ENCODE measurements at regions not wholly inside any gene's neighbourhood (a gene's known extent, or its start where the extent isn't known, plus 50 kb on each side); places are given as distances from the start of the nearest gene placed in this dataset.
"Not testable (repeated sequence)": the region's sequence is repeated elsewhere in the genome, so short reads cannot be mapped to it uniquely, and the experiment has no call there.

DNA sequence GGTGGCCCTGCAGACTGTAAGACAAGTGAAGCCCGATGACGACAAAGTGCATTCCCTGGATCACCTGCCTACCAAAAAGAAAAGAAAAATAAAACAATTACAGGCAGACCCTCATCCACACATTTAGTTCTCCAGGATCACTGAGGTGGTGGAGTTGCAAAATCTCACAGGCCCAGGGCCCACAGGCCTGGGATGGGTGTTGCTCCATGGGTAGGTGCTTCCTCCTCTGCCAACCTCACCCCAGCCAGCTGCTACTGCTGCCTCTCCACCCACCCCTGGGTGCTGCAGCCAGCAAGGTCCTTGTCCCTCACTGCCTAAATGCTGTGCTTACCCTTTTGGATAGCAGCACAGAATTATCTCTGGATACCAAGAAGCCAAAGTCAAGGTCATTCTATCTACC lies 146.4 kb upstream of the GALNT2 start:
- no peak for DNase-seq (ENCODE audit: low spot score)

DNA sequence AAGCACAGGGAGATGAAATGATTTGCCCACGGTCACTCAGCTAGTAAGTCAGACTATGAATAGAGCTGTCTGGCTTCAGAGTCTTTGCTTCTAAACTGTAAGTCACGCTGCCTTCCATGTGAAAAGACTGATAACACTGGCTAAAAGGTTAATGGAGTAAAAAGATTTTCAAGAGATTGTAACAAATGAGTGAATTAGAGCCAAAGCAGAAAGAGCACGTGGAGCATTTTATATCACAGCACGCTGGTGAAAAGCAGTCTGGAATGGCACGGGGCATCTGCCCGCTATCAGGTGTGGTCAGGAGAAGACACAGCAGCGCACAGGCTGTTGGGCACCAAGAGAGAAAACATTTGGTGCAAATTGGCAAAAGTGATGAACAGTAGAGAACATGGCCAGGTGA lies 144.8 kb upstream of the GALNT2 start:
- no peak for DNase-seq (ENCODE audit: low spot score)

DNA sequence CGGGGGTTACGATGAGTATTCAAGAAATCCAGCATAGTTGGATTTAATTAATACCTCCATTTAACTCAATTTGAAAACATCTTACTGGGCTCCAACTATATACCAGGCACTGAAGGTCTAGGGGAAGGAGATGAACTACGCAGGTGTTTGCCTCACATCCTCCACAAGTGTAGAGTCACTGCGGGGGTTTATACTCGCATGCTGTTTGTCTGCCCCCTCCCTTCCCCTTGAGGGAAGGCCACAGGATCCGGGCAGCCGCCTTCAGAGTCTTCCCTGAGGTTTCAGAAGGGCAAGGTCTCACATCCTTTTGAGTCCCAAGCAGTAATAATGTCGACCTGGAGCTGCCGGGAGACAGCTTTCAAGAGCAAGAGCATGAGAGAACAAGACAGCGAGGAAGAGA lies 142.4 kb upstream of the GALNT2 start:
- DNase-seq (ENCODE audit: low spot score) = no peak

DNA sequence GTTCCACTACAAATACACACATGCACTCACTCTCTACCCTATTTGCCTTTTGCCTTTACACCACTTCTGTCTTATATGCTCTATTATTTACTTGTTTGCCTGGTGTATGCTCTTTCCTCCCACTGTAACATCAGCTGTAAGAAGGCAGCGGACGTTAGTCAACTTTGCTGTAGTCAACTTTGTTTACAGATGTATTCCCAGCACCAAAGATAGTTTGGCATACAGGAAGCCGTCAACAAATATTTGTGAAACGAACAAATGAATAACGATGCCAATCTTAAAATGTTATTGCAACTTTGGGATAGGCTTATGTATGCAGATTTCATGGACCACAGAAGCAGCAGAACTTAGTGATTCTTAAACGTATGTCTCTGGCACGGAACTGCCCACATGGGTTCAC lies 138.3 kb upstream of the GALNT2 start:
- no peak for DNase-seq (ENCODE audit: low spot score)

DNA sequence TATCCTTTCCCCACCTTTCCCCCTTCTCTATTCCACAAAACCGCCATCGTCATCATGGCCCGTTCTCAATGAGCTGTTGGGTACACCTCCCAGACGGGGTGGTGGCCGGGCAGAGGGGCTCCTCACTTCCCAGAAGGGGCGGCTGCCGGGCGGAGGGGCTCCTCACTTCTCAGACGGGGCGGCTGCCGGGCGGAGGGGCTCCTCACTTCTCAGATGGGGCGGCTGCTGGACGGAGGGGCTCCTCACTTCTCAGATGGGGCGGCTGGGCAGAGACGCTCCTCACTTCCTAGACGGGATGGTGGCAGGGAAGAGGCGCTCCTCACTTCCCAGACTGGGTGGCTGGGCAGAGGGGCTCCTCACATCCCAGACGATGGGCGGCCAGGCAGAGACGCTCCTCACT lies 135.3 kb upstream of the GALNT2 start:
- DNase-seq (ENCODE audit: low spot score) = not testable (repeated sequence)

DNA sequence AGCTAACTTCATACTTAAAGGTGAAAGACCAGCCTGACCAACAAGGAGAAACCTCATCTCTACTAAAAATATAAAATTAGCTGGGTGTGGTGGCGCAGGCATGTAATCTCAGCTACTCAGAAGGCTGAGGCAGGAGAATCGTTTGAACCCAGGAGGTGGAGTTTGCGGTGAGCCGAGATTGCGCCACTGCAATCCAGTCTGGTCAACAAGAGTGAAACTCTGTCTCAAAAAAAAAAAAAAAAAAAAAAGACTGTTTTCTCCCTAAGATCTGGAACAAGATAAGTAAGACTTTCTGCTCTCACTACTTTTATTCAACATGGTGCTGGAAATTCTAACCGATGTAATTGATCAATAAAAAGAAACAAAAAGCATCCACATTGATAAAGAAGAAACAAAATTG lies 131.9 kb upstream of the GALNT2 start:
- DNase-seq (ENCODE audit: low spot score) = not testable (repeated sequence)

DNA sequence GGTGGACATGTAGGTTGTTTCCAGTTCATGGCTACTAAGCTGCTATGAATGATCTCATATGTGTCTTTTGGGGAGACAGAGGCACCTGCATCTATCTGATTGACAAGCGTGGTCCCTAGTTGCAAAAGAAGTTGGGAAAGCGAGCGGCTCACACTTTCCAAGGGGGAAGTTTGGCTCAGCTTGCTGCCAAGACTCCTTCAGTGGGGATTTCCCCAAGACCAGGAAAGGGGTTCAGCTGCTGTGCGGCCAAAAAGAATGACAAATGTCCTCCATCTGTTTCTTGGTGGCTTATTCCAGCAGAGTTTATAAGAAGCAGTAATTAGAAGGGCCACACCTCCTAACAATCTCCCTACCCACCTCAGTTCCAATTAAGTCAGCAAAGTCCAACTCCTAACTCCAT lies 128.5 kb upstream of the GALNT2 start:
- DNase-seq (ENCODE audit: low spot score) = no peak

DNA sequence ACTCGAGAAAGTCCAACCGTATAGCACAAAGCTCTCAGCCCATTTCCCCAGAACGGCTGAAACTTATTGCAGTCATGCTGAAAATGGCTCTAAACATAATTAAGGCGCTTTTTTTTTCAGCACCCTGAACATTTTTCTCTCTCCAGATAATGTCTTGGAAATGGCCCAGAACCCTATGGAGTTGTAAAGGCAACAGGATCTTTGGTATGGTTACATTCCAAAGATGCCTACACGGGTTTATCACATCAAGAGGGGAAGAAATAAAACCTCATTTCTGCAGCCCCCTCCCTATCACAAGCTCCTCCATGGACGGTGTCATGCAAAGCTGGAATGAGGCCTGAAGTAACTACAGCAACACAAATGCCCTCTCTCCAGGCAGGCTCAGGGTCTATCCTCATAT lies 126.4 kb upstream of the GALNT2 start:
- DNase-seq (ENCODE audit: low spot score) = no peak

DNA sequence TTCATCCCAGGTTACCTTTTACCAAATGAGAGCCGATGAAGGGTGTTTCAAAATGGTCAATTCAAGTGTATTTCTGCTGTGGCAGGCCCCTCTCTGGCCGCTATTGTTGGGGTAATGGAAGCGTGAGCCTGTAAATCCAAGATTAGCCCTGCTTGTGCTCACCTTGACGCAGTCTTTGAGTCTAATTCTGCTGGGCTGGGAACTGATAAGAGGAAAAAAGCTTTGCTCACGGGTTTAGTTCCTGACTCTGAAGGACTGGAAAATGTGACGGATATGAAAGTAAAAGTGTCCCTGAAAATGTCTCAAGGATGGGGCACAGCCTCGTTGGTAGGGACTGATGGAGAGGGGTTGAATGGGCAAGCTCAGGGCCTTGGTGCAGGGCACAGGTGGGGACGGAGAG lies 125.9 kb upstream of the GALNT2 start:
- no peak for DNase-seq (ENCODE audit: low spot score)

DNA sequence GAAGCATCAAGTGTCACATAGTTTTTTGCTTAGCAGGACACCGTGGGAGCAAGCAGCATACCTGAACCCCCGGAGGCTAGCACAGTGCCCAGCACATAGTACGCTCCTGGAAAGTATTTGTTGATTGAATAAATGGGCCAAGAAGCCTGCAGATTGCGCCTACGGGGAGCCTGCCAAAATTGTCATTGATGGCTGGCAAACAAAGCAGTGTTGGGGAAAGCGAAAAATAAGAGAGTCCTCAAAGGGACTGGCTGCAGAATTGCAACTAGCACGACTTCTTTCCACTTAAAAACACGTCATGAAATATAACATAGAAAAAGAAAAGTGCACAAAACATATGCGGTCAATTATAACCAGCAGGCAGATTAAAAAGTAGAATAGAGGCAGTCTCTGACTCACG lies 125.2 kb upstream of the GALNT2 start:
- DNase-seq (ENCODE audit: low spot score) = no peak

DNA sequence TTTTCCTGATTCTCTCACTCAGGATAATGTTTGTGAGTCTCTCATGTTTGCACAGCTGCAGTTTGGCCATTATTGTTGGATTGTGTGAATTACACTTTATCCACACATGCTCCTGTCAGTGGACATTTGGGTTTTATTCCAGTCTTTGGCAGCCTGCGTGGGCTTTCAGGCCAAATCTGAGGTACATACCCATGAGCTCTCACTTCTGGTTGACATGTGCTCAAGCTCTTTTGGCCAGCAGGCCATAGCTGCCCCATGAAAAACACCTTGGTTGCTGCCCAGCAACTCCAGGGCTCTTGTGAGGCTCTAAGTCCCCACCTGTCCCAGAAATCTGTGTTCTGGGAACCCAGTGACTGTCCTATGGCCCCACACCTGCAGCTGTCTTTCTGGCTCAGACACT lies 124.5 kb upstream of the GALNT2 start:
- DNase-seq (ENCODE audit: low spot score) = no peak

DNA sequence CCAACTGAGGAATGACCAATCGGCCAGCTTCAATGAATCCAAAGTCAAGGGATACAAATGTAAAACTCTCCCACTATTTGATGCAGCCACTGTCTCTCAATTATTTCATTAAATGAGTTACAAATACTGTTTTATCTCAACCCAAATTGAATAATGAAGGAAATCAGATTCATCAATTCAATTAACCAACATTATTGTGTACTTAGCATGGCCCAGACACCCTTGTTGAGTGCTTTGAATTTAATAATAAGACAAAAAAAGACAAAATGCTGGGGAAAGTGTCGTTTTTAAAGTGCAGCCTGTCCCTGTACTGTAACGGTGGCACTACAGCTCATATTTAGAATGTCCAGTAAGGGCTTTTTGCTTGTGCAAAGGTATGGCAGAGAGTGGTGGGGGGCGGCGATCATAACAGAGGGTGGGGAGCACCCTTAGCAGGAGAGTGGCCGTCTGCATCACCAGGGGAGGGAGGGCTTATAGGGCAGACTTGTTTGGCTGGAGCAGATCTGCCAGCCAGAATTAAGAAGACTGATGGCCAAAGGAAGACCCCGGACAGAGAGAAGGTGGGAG lies 123.8 kb upstream of the GALNT2 start:
- no peak for DNase-seq (ENCODE audit: low spot score)

DNA sequence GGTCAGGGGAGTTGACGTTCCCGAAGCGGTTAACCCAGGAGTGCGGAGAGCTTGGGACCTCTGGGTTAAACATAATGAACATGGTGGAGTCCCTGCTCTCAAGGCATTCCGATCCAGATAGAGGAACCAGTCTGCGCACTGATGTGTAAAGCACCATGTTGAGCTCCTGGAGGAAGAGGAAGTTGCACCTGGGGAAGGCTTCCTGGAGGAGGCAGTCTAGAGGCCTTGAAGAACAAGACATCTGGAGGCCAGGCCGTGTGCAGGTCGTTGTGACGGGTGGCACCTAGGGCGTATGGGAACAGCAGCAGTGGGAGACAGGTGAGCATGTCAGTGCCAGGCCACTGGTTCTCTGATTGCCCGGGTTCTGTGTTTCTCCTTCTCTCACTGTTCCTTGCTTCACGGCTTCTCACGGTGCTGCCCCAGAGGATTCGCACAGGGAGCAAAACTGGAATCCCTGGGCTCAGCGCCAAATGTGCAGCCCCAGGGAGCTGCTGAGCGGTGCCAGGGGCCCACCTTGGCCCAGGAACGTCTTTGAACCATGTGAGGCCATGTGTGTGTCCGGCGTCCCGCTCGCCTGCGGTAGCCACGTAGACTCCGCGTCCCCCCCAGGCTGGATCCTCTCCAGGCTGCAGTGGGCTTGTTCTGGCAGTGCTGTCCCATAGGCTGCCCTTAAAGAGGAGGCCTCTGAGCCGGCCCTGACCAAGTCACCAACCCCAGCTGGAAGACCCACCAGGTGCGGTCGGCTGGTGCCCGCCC lies 122.9 kb upstream of the GALNT2 start:
- no peak for DNase-seq (ENCODE audit: low spot score)

DNA sequence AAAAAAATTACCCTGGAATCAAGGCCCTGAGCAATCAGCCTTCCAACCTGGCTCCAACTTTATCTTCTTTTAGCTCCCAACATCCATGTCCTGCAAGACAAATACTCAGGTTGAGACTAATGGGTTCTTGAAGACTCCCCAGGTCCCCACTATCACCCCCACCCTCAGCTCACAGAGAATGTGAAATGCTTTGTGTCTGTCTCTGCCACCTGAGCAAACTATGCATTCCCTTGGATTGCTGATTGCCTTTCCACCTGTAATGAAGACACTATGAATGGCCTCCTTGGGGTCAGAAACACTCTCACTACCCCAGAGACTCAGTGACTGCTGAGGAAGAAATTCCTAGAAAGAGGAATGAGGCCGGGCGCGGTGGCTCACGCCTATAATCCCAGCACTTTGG lies 121.2 kb upstream of the GALNT2 start:
- DNase-seq (ENCODE audit: low spot score) = no peak

DNA sequence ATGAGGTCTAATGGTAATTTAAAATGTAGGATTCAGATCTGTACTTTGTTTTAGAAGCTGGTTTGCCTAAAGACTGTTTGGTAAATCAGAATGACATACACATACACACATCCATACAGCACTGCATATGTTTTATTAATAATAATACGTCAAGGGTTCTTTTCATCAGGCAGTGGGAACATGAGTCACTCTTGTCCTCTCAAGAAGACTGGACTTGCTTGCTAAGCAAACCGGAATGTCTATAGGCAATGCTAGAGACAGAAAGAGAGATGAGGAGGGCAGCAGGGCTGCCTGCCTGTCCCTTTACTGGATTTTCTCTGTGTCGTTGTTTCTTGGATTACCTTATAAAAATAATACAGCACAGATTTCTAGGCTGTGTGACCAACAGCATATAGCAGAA lies 119.1 kb upstream of the GALNT2 start:
- no peak for DNase-seq (ENCODE audit: low spot score)

DNA sequence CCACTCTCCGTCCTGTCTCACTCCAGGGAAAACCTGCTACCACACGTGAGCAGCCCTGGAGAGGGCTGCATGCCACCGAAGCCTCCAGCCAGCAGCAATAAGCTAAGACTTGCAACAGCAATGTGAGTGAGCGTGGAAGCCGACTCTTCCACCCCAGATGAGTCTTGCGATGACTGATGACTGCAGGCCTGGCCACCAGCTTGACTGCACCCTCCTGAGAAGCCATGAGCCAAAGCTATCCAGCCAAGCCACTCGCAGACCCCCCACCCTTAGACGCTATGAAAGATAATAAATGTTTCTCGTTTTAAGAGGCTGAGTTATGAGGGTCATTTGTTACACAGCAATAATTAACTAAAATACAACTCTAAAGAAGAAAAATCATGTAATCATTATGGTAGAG lies 118.6 kb upstream of the GALNT2 start:
- DNase-seq (ENCODE audit: low spot score) = no peak

DNA sequence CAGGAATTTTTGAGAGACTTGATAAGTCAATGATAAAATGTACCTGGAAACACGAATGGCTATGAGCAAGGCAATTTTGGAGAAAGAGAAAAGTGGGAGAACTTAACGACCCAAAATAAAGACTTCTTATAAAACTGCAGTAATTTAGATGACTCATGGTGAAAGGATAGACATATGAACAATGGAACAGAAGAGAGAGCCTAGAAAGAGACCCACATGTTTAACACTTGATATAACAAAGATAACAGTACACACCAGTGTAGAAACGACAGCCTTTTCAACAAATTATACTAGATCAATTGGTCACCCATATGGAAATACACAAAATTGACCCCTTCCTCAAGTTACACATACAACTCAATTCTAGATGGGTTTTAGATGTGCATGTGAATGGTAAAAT lies 117.5 kb upstream of the GALNT2 start:
- no peak for DNase-seq (ENCODE audit: low spot score)

DNA sequence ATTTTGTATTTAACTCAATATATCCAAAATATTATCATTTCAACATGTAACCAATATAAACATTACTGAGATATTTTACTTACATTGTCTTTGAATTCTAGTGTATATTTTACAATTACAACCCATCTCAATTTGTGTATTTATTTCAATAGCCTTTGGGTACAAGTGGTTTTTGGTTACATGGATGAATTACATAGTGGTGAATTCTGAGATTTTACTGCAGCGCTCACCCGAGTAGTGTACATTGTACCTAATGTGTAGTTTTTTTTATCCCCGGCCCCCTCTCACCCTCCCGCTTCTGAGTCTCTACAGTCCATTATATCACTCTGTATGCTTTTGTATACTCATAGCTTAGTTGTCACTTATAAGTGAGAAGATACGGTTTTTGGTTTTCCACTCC lies 117.0 kb upstream of the GALNT2 start:
- DNase-seq (ENCODE audit: low spot score) = no peak

DNA sequence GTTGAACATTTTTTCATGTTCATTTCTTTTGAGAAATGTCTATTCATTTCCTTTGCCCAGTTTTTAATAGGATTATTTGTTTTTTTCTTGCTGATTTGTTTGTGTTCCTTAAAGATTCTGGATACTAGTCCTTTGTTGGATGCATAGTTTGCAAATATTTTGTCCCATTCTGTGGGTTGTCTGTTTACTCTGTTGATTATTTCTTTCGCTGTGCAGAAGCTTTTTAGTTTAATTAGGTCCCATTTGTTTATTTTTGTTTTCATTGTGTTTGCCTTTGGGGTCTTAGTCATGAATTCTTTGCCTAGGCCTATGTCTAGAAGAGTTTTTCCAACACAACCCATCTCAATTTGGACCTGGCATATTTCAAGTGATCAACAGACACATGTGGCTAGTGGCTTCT lies 116.1 kb upstream of the GALNT2 start:
- no peak for DNase-seq (ENCODE audit: low spot score)

DNA sequence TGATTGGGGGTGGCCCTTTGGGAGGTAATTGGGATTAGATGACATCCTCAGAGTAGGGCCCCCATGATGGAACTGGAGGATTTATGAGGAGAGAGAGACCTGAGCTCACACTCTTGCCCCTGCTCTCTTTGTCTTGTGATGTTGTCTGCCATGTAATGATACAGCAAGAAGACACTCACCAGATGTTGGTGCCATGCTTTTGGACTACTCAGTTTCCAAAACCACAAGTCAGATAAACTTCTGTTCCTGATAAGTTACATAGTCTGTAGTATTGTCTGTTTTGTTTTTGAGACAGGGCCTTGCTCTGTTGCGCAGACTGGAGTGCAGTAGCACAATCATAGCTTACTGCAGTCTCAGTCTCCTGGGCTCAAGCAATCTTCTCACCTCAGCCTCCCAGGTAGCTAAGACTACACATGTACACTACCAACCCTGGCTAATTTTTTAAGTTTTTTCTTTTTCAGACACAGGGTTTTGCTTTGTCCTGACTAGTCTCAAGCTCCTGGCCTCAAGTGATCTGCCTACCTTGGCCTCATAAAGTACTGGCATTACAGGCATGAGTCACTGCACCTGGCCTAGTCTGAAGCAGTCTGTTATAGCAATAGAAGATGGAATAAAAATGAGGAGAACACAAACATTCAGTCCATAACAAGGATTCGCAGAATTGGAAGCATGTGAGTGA lies 115.0 kb upstream of the GALNT2 start:
- no peak for DNase-seq (ENCODE audit: low spot score)

DNA sequence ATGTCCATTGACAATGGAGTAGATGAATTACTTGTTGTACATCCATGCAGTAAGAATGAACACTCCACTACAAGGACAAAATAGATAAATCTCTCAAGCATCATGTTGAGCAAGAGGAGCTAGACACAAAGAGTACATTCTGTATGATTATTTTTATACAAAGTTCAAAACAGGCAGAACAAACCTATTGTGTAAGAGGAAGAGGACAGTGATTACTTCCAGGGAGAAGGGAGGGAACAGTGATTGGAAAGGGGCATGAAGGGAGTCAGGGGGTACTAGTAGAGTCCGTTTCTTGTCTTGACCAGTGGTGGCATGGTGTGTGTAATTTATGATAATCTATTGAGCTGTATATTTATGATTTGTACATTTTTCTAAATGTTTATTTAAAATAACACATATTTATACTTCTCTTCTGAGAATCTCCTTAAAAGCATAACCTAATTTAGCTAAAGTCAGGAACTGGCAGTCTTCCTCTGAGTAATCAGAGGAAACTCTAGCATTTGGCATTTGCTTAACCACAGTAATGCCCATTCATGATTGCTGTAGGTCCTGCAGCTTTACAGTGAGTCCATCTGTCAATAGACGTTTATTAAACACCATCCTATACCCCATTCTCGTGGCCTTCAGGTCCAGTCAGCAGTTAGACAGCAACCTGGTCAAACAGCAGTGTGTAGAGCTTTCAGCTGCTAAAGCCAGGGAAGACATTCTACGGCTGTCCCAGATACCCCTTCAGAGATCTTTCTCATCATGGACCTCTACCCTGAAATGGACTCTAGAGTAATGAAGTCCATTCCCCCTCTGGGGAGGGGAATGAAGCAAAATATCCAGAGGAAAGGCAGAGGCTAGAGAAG lies 114.1 kb upstream of the GALNT2 start:
- DNase-seq (ENCODE audit: low spot score) = no peak

DNA sequence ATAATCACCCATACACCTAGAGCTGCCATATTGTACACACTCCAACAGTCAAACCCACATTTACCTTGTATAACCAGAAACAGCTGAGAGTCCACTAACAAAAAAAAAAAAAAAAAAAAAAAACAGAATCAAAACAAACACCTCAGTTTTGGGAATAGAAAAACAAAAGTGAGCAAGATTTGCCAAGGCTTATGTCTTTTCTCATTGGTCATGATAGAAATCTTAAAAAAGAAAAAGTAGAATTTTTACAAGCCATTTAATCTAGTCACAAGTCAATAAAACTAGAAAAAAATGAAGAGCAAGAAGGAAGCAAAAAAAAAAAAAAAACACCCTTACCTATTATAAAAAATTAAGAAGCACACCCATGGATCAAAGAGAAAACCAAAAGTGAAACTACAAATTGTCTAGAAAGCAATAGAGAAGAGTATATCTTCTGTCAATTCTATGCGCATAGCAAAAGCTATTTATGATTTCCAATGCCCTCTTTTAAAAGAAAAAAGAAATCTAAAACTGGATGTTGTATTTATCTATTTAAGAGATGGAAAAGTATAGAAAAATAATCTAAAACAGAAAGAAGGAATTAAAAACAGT lies 113.2 kb upstream of the GALNT2 start:
- DNase-seq (ENCODE audit: low spot score) = no peak
